GM10266 (cell line): ENCODE measurements at regions not wholly inside any gene's neighbourhood (a gene's known extent, or its start where the extent isn't known, plus 50 kb on each side); places are given as distances from the start of the nearest gene placed in this dataset.
"Not testable (repeated sequence)": the region's sequence is repeated elsewhere in the genome, so short reads cannot be mapped to it uniquely, and the experiment has no call there.

Experiments used
- DNase-seq: peaks from one replicate; pipeline ENCODE4 v3.0.0; 2012; ENCODE audit errors: extremely low spot score
- TF ChIP-seq, protein P1 (sequence below): IDR thresholded peaks from 2 replicates; pipeline ENCODE4 v1.5.1; 2012; ENCODE audit warnings: mild to moderate bottlenecking, low read depth; ENCODE audit not compliant: control insufficient read depth, insufficient read depth; ENCODE audit errors: missing control alignments

DNA sequence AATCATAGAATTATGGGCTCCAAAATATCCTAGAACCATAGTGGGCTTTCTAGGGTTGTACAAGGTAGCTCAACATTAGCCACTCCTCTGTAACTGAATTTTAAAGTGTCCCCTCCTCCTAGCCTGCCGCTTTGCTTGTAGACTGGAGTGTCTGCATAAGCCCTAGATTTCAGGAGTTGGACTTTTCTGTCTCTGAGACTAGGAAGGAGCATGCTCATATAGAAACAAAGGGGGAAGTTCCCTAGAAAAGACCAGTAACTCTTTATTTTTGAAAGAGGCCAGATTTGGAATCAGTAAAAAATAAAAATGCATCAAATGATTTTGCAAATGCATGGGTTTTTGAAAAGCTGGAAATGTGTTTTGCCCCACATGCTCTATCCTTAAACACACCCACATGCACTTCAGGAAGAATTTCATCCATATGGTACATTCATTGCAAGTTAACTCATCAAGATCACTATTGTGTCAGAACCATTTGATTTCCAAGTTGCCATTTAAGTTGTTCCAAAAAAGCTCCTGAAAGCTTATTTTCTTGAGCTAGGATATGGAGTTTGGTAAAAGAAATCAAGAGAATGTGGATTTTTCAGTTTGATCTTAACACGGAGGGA is 121.0 kb upstream of the NR3C1 start:
- peak; percentile 7 for DNase-seq
- TF ChIP-seq, protein P1, sequence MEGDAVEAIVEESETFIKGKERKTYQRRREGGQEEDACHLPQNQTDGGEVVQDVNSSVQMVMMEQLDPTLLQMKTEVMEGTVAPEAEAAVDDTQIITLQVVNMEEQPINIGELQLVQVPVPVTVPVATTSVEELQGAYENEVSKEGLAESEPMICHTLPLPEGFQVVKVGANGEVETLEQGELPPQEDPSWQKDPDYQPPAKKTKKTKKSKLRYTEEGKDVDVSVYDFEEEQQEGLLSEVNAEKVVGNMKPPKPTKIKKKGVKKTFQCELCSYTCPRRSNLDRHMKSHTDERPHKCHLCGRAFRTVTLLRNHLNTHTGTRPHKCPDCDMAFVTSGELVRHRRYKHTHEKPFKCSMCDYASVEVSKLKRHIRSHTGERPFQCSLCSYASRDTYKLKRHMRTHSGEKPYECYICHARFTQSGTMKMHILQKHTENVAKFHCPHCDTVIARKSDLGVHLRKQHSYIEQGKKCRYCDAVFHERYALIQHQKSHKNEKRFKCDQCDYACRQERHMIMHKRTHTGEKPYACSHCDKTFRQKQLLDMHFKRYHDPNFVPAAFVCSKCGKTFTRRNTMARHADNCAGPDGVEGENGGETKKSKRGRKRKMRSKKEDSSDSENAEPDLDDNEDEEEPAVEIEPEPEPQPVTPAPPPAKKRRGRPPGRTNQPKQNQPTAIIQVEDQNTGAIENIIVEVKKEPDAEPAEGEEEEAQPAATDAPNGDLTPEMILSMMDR, result no peak

DNA sequence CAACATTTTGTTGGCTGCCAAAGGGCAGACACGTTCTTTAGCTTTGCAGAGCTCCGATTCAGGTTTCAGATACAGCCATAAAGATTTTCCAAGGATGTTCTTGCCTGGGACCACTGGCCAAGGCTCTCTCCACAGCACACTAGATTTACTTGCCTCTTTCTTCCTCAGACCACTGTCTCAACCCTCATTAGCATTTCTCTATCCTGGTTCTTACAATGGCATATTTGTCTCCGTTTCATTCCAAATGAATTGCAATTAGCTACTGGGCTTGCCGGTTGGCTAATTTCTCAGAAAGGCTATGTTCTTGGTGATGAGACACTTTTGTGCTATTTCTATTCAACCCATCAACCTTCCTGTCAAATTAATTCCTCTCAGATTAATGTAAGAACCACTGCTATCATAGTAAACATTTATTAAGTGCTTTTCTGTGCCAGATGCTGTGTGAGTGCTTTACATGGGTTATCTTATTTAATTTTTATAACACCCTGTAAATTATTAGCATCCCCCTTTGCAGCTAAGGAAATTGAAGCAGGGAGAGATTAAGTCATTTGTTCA is 118.4 kb upstream of the NR3C1 start:
- no peak for DNase-seq
- TF ChIP-seq, protein P1, result no peak

DNA sequence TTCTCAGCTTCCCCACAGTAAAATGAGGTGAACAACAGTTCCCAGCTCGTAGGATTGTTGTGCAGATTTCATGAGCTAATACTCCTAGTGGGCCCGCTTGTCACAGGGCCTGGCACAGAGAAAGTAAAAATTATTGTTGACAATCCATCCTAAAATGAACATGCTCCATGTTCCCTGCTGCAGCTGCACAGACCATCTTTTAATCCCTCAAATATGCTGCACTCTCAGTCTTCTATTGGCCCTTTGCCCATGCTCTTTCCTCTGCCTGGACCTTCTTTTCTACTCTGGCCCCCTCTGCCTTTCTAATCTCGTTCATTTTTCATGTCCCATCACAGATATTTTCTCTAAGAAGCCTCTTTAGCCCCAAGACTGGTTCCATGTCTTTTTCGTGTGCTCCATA is 117.7 kb upstream of the NR3C1 start:
- TF ChIP-seq, protein P1, result no peak
- no peak for DNase-seq

DNA sequence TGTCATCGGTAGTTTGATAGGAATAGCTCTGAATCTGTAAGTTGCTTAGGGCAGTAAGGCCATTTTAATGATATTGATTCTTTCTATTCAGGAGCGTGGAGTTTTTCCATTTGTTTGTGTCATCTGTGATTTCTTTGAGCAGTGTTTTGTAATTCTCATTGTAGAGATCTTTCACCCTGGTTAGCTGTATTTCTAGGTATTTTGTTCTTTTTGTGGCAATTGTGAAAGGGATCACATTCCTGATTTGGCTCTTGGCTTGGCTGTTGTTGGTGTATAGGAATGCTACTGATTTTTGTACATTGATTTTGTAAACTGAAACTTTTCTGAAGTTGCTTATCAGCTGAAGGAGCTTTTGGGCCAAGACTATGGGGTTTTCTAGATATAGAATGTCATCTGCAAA is 115.7 kb upstream of the NR3C1 start:
- not testable (repeated sequence) for DNase-seq

DNA sequence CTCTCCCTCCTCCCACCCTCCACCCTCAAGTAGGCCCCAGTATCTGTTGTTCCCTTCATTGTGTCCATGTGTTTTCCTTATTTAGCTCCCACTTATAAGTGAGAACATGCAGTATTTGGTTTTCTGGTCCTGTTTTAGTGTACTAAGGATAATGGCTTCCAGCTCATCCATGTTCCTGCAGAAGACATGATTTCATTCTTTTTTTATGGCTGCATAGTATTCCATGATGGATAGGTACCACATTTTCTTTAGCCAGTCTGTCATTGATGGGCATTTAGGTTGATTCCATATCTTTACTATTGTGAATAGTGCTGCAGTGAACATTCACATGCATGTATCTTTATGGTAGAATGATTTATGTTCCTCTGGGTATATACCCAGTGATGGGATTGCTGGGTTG is 114.3 kb upstream of the NR3C1 start:
- DNase-seq, result not testable (repeated sequence)

DNA sequence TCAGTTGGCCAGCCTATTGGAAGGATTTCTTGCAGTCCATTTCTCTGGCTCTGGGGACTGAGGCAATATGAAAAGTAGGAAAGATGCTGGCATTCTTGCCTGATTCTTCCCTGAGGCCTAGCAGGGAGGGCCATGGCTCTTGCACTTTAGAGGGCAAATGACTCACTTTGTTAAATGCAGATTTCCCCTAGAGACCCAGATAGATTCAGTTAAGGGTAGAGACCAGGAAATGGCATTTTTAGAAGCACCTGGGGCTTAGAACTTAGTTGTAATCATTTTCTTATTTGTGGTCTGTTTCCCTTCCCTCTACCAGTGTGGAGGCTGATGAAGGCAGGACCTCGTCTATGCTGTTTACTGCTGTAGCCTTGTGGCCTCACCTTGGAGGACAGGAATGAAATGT is 112.8 kb upstream of the NR3C1 start:
- no peak for DNase-seq

DNA sequence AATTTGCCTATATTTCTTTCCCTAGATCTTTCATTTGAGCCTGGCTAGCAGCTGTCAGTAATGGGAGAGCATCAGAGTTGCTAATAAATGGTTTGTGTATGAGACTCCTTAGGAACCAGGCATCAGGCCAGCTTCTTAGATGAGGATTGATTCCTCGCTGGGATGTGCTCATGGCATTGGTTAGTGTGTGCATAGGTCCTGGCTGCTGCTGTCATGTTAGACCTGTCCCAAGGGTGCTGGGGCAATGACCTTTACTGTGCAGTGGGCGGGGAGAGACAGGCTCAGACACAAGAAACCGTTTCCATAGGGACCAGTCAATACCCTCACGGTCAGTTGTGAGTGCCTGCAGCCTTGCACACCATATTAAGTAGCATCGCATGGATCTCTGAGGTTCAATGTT is 112.3 kb upstream of the NR3C1 start:
- TF ChIP-seq, protein P1, result no peak
- no peak for DNase-seq

More for the DNA sequence above, 112.8 kb upstream of the NR3C1 start:
- TF ChIP-seq, protein P1, result no peak

DNA sequence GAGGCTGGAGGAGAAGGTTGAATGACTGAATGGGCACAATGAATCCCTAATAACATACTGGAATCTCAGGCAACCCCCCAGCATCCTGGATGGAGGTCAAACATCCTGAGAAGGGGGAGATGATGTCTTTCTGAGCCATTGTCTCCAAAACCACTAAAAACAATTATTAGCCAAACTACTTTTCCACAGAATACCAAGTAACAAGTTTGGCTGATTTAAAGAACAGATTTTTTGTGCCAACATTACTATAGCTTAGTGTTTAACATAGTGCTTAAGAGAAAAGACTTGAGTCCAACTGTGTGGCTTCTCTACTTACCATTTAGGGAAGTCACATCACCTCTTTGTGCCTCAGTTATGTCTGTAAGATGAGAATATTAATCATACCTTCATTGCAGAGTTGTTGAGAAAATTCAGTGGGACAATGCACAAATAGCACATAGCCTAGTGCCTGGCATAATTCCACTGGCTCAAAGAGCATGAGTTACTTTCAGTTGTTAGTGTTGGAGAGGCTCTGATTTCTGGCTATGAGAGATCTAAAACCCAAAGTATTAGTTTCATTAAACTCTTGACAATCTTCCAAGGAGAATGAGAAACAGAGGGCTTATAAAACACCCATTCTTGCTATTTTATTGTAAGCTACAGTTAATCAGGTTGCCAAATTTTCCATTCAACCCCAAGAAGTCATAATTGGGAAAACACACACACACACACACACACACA is 111.3 kb upstream of the NR3C1 start:
- DNase-seq, result no peak
- TF ChIP-seq, protein P1, result no peak
